HUDEP-2 (cell line): ENCODE measurements at regions not wholly inside any gene's neighbourhood (a gene's known extent, or its start where the extent isn't known, plus 50 kb on each side); places are given as distances from the start of the nearest gene placed in this dataset.

Experiments
- DNase-seq, 76 experiments: peaks; one replicate each; lab custom pipeline; 2025; ENCODE audit not compliant: unreplicated experiment in 76 of 76; lab: John Stamatoyannopoulos, UW

GRCh38 chr16:27712251-27712711 lies 162.3 kb downstream of the KATNIP start:
- no peak for DNase-seq

GRCh38 chr16:27717726-27718125 lies 167.8 kb downstream of the KATNIP start:
- DNase-seq = no peak

- peak in 3 of 76 experiments; percentile 2 to 11 (median 3) for DNase-seq
These were observed 168.5 kb downstream of the KATNIP start for GRCh38 chr16:27718201-27719105.

- DNase-seq = no peak
These were observed 169.1 kb downstream of the KATNIP start for GRCh38 chr16:27719106-27719445.

GRCh38 chr16:27720731-27721530 lies 171.0 kb downstream of the KATNIP start:
- no peak for DNase-seq

GRCh38 chr16:27721531-27722181 lies 171.7 kb downstream of the KATNIP start:
- DNase-seq = no peak

- DNase-seq = peak in 1 of 76 experiments; percentile 5
These were observed 172.3 kb downstream of the KATNIP start for GRCh38 chr16:27722207-27722606.

GRCh38 chr16:27722892-27723450 lies 173.0 kb downstream of the KATNIP start:
- DNase-seq = no peak

- DNase-seq = no peak
These were observed 174.0 kb downstream of the KATNIP start for GRCh38 chr16:27723711-27724481.

GRCh38 chr16:27724482-27725235 lies 174.7 kb downstream of the KATNIP start:
- no peak for DNase-seq

GRCh38 chr16:27725236-27726000 lies 175.5 kb downstream of the KATNIP start:
- DNase-seq = no peak

- DNase-seq = no peak
These were observed 176.8 kb downstream of the KATNIP start for GRCh38 chr16:27726621-27727261.

- no peak for DNase-seq
These were observed 178.0 kb downstream of the KATNIP start for GRCh38 chr16:27727941-27728340.

GRCh38 chr16:27728691-27729090 lies 178.7 kb downstream of the KATNIP start:
- DNase-seq = no peak

GRCh38 chr16:27729516-27730304 lies 179.8 kb downstream of the KATNIP start:
- peak in 17 of 76 experiments; percentile 3 to 38 (median 13) for DNase-seq

GRCh38 chr16:27730661-27731210 lies 180.8 kb downstream of the KATNIP start:
- no peak for DNase-seq

- DNase-seq = no peak
These were observed 185.1 kb downstream of the KATNIP start for GRCh38 chr16:27735031-27735430.
